GM18499 (cell line): ENCODE measurements at regions not wholly inside any gene's neighbourhood (a gene's known extent, or its start where the extent isn't known, plus 50 kb on each side); places are given as distances from the start of the nearest gene placed in this dataset.

Experiments
- ATAC-seq: cut with Tn5 transposase; IDR thresholded peaks from one replicate; pipeline ENCODE4 v1.9.1; 2021; ENCODE audit warnings: moderate number of reproducible peaks; ENCODE audit not compliant: insufficient read depth, unreplicated experiment

GRCh38 chr3:113051787-113052186 lies 61.0 kb downstream of the GTPBP8 start:
- no peak for ATAC-seq

GRCh38 chr3:113053169-113053568 lies 62.4 kb downstream of the GTPBP8 start:
- ATAC-seq = no peak

GRCh38 chr3:113054552-113054951 lies 63.8 kb downstream of the GTPBP8 start:
- no peak for ATAC-seq

DNA sequence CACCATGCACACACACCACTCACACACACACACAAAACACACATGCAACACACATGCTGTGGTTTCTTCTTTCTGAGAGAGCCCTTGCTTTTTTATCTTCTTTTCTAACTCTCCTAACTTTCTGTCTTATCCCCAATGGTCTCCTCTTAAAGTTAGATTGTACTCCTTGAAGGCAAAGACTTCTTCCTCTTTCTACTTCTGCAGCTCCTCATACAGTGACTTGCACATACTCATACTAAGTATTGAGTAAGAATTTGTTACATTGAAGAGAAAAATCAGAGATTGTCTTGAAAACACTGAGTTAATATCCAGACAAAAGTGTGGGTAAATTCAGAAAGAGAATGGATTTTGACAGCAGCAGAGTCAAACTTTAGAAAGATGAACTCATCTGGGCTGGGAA lies 64.4 kb downstream of the GTPBP8 start:
- no peak for ATAC-seq

- ATAC-seq = no peak
Observed at GRCh38 chr3:113055961-113056360, 65.2 kb downstream of the GTPBP8 start.

DNA sequence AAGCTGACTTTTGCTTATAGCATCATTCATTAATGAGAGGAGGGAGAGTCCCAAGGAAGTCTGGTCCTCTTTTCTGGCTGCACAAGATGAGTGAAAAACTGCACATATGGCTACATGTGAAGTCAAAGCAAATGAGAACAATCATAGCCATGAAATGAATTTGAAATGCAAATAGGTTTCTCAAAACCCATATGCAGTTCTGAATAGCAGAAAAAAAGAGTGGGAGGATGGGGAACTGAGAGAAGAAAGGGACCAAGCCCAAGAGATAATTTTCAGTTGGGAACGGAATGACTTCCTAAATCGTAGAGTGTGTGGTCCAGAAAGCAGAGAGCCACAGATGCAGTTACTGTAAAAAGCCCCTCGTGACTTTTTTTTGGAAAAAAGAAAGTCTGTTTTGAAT lies 66.3 kb downstream of the GTPBP8 start:
- ATAC-seq = peak; percentile 68

GRCh38 chr3:113058188-113058587 lies 67.4 kb downstream of the GTPBP8 start:
- ATAC-seq = no peak

DNA sequence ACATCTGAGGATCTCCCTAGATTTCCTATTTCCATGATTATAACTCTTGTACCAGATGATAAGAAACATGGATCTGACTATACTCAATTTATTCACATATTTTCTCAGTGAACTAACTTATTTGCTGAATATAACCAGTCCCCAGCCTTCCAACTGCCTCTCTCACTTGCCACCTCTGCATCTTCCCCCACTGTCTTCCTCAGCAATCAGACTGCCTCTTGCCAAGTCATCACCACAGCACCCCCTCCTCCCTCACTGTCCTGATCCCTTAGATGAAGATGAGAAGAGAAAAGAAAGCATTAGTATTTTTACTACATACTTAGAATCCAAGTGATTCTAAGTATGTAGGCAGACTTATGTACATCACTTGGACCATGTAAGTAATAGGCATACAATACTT lies 71.9 kb downstream of the GTPBP8 start:
- no peak for ATAC-seq

DNA sequence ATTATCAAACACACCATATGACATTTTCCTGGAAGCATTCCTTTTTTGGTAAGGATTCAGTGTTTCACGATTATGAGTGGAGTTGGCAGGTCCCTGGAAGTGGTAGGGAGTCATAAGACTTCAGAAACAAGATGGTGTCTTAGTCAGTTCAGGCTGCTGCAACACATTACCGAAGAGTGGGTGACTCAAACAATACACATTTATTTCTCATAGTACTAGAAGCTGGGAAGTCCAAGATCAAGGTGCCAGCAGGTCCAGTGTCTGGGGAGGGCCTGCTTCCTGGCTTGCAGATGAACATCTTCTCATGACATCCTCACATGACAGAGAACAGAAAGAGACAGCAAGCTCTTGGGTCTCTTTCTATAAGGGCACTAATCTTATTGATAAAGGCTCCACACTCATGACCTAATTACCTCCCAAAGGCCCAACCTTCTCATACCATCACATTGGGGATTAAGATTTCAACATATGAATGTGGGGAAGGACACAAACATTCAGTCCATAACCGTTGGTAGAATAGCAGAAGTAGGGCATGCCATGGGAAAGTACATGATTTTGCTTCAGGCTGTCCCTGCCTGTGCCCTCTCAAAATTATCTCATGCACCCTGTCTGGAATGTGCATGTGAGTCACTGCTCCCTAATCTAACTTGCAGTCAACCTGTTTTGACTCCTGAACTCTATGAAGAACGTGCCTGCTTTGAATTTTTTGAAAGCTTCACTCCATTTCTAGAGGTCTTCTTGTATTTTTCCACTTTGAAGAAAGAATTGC lies 72.5 kb downstream of the GTPBP8 start:
- no peak for ATAC-seq

DNA sequence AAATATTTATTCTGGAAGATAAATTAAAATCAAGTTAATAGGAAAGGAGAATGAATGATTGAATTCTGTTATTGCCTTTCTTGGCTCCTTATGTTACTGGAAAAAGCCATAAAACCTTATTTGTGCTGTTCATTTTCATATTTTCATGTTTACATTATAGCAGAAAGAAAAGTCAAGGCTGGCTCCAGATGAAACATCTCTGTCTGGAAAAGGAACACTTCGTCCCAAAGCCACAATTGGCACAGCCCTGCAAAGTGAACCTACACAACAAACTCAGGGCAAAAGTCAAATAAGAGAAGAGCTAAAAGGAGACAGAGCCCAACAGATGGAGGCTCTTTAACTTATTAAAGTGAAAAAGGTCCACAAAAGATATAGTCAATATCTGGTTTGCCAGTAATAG lies 73.4 kb downstream of the GTPBP8 start:
- no peak for ATAC-seq

DNA sequence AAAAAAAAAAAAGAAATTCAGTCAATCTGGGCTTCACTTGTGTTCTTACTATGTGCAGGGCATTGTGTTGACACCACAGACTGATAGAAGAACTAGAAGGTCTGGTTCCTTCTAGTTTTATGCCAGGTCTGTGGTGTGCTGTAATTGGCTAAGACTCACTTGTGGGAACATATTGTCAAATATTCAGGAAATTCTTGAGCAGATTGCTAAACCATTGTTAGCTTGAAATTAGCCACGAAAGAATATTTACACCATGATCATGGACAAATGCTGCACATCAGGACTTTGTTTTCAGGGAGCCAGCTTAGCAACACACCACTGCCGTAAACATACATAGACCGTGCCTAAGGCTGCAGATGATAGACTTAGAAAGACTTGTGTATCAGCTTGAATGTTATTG lies 74.6 kb downstream of the GTPBP8 start:
- no peak for ATAC-seq

- ATAC-seq = no peak
Observed at GRCh38 chr3:113070072-113070640, 79.4 kb downstream of the GTPBP8 start.

- no peak for ATAC-seq
Observed at GRCh38 chr3:113070681-113071113, 79.9 kb downstream of the GTPBP8 start.

- no peak for ATAC-seq
Observed at GRCh38 chr3:113075588-113075987, 84.8 kb downstream of the GTPBP8 start.

GRCh38 chr3:113079218-113079961 lies 88.6 kb downstream of the GTPBP8 start:
- ATAC-seq = no peak

GRCh38 chr3:113084777-113085176 lies 94.0 kb downstream of the GTPBP8 start:
- no peak for ATAC-seq

GRCh38 chr3:113086560-113087461 lies 96.0 kb downstream of the GTPBP8 start:
- no peak for ATAC-seq

DNA sequence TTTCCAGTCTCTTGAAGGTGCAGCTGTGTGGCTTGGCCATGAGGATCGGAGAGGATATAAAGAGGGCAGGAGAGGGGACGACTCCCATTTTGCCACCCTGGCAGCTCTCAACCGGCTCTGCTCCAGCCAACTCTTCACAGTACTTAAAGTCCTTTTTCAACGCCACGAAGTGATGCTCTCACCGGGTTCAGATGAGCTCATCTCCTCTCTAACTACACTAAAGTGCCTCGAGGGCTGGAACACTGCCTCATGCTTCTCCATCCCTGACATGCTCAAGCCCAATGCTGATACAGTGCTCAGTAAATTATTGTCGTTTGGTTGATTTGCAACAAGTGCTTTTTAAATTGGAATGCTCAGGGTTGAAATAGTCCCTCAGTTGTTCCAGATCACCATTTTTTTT lies 97.8 kb downstream of the GTPBP8 start:
- no peak for ATAC-seq

- ATAC-seq = no peak
Observed at GRCh38 chr3:113091417-113091816, 100.6 kb downstream of the GTPBP8 start.

- ATAC-seq = no peak
Observed at GRCh38 chr3:113092746-113093145, 102.0 kb downstream of the GTPBP8 start.
